PC-3 (cell line): ENCODE measurements at regions not wholly inside any gene's neighbourhood (a gene's known extent, or its start where the extent isn't known, plus 50 kb on each side); places are given as distances from the start of the nearest gene placed in this dataset.

Experiments
- EZH2 ChIP-seq: fragments of 300-600 bp; sonication (generic); IDR thresholded peaks from one replicate; pipeline ENCODE4 v1.6.1; 2017; ENCODE audit warnings: antibody characterized with exemption, mild to moderate bottlenecking, low read length; ENCODE audit not compliant: unreplicated experiment
- EZH2phosphoT487 ChIP-seq: fragments of 300-600 bp; sonication (generic); IDR thresholded peaks from 2 replicates; pipeline ENCODE4 v1.6.1; 2018; ENCODE audit warnings: mild to moderate bottlenecking, antibody characterized with exemption, low read length, borderline replicate concordance
- TF ChIP-seq, protein P1 (sequence below): fragments of 300-600 bp; sonication (generic); conservative IDR thresholded peaks from 2 replicates; pipeline ENCODE4 v1.5.1; 2017; ENCODE audit warnings: antibody characterized with exemption, low read depth, mild to moderate bottlenecking, low read length

- TF ChIP-seq EZH2 = no peak
- TF ChIP-seq, protein P1, sequence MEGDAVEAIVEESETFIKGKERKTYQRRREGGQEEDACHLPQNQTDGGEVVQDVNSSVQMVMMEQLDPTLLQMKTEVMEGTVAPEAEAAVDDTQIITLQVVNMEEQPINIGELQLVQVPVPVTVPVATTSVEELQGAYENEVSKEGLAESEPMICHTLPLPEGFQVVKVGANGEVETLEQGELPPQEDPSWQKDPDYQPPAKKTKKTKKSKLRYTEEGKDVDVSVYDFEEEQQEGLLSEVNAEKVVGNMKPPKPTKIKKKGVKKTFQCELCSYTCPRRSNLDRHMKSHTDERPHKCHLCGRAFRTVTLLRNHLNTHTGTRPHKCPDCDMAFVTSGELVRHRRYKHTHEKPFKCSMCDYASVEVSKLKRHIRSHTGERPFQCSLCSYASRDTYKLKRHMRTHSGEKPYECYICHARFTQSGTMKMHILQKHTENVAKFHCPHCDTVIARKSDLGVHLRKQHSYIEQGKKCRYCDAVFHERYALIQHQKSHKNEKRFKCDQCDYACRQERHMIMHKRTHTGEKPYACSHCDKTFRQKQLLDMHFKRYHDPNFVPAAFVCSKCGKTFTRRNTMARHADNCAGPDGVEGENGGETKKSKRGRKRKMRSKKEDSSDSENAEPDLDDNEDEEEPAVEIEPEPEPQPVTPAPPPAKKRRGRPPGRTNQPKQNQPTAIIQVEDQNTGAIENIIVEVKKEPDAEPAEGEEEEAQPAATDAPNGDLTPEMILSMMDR = no peak
- TF ChIP-seq EZH2phosphoT487 = no peak
These were observed 350.9 kb upstream of the PCSK5 start for GRCh38 chr9:75539523-75539922.
